ENCODE measurements at regions not wholly inside any gene's neighbourhood (a gene's known extent, or its start where the extent isn't known, plus 50 kb on each side); places are given as distances from the start of the nearest gene placed in this dataset.
A peak's percentile ranks its signal among the peaks of the same experiment; 100 is the strongest.

DNA sequence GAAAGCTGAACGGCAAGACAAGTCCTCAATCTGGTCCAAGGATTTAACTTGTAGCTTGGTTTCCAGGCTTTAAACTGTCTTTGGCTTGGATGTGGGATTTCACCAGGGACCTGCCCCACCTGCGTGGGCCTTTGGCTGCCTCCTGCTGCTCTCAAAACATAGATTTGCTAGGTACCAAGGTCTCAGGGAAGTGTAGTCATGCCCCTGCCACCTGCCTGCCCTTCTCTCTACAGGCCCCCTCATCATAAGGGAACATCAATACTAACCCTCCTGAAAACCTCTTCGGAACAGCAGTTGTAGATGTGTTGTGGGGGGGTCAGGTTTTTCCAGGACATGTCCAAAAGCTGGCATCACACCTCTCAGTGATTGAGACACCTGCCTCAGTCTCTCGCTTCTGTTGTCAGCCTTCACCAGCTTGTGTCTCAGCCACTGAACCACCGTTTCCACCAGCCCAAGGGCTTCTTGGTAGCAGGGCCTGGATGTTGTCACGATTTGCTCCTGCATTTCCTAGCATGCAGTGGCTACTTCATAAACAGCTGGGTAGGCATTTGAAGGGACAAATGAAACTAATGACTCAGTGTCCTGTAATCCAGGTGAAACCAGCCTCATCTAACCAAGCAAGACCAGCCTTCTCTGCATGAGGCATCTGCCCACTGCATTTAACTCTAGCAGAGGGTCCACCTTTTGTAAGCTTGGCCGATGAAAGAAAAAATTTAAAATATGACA, 141.6 kb upstream of the THBS2 start:
- DNase-seq (peak in 2 of 5 donors; percentile 3 to 7), FAIRE-seq (no peak)
- no peaks in the 10 kb centered on the region for H3K27me3 ChIP-seq (ENCODE audit: control insufficient read depth, insufficient read depth, low read length)
- no peak for TF ChIP-seq CTCF (IDR thresholded peaks at IDR 0.05; ENCODE audit: borderline replicate concordance, extremely low read depth, insufficient read depth)
- no peak overlapping the region for H3K4me3 ChIP-seq (ENCODE audit: low read length in 3 of 3)
- H3K9me3 ChIP-seq (ENCODE audit: control insufficient read depth in 2 of 3, insufficient read depth in 1 of 3, low read length in 3 of 3), result peaks cover 0 to 7% (median 6%) of the 10 kb centered on the region in 3 donors
- H3K27ac ChIP-seq (ENCODE audit: low read depth in 2 of 2, low read length in 2 of 2), result no peak overlapping the region
- no peaks in the 10 kb centered on the region for H3K36me3 ChIP-seq (ENCODE audit: control insufficient read depth in 2 of 3, insufficient read depth in 3 of 3, low read length in 3 of 3)
- no peaks in the 10 kb centered on the region for H3K4me1 ChIP-seq (ENCODE audit: control insufficient read depth in 2 of 3, insufficient read depth in 2 of 3, low read depth in 1 of 3, low read length in 3 of 3)
- H3K9ac ChIP-seq (ENCODE audit: low read length in 3 of 3), result no peak overlapping the region
- intact Hi-C loops (cut with DNase I), result no loop called here

DNA sequence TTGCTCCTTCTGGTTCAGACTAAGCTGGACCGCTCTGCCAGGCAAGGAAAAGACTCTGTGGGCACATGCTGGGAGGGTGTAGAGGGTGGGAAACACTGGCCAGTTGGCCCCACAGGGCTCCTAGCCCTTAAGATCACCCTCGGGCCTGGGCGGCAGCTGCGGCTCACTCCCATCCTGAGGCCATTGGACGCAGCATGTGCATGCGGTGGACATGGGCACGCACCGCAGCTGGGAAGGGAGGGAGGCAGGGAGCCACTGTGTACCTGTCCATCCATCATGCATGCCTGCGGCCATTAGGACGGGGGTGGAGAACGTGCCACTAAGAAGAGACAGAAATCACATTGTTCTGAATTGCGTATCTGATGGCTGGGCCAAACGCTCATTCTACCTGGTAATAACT, 140.1 kb upstream of the THBS2 start:
- TF ChIP-seq CTCF (IDR thresholded peaks at IDR 0.05; ENCODE audit: borderline replicate concordance, extremely low read depth, insufficient read depth), result no peak
- DNase-seq, result peak in 1 of 5 donors; percentile 20
- peaks cover 0 to 16% (median 8%) of the 10 kb centered on the region in 3 donors for H3K9me3 ChIP-seq (ENCODE audit: control insufficient read depth in 2 of 3, insufficient read depth in 1 of 3, low read length in 3 of 3)
- intact Hi-C loops (cut with DNase I), result no loop called here
- H3K4me3 ChIP-seq (ENCODE audit: low read length in 3 of 3), result no peak overlapping the region
- H3K4me1 ChIP-seq (ENCODE audit: control insufficient read depth in 2 of 3, insufficient read depth in 2 of 3, low read depth in 1 of 3, low read length in 3 of 3), result no peaks in the 10 kb centered on the region
- FAIRE-seq, result no peak
- no peak overlapping the region for H3K9ac ChIP-seq (ENCODE audit: low read length in 3 of 3)
- no peaks in the 10 kb centered on the region for H3K27me3 ChIP-seq (ENCODE audit: control insufficient read depth, insufficient read depth, low read length)
- H3K27ac ChIP-seq (ENCODE audit: low read depth in 2 of 2, low read length in 2 of 2), result no peak overlapping the region
- H3K36me3 ChIP-seq (ENCODE audit: control insufficient read depth in 2 of 3, insufficient read depth in 3 of 3, low read length in 3 of 3), result no peaks in the 10 kb centered on the region

DNA sequence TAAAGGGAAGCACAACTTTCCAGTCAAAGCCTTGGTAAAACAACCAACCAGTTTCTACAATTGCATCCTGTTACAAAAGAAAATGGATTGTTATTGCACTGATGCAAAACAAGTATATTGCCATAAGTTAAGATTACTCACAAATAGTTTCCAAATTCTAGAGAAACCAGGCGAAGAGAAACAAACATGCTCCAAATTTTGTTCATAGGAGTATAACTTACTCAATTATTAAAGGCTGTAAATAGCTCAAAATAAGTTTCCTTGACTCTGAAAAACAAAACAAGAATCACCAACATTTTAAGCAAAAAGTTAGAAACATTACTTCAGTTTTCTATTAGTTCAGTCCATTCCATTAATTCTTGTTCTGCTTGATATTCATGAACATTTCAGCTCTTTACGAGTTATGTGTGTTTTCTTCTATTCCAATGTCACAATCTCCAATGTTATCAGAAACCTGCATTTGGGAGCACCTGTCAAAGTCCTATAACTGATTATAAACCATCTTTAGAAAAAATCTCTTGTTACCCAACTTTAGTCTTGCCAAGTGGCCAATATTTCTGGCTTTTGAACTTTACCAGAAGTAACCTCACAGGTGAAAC, 137.9 kb upstream of the THBS2 start:
- Histone ChIP-seq H3K9me3 (ENCODE audit: control insufficient read depth in 2 of 3, insufficient read depth in 1 of 3, low read length in 3 of 3) (peaks cover 0 to 19% (median 8%) of the 10 kb centered on the region in 3 donors), H3K27ac (ENCODE audit: low read depth in 2 of 2, low read length in 2 of 2) (no peak overlapping the region), H3K36me3 (ENCODE audit: control insufficient read depth in 2 of 3, insufficient read depth in 3 of 3, low read length in 3 of 3) (no peaks in the 10 kb centered on the region), H3K4me1 (ENCODE audit: control insufficient read depth in 2 of 3, insufficient read depth in 2 of 3, low read depth in 1 of 3, low read length in 3 of 3) (no peaks in the 10 kb centered on the region), H3K27me3 (ENCODE audit: control insufficient read depth, insufficient read depth, low read length) (no peaks in the 10 kb centered on the region), H3K9ac (ENCODE audit: low read length in 3 of 3) (no peak overlapping the region), H3K4me3 (ENCODE audit: low read length in 3 of 3) (no peak overlapping the region)
- no peak for FAIRE-seq
- intact Hi-C loops (cut with DNase I), result no loop called here
- peak in 1 of 5 donors; percentile 5 for DNase-seq
- TF ChIP-seq CTCF (IDR thresholded peaks at IDR 0.05; ENCODE audit: borderline replicate concordance, extremely low read depth, insufficient read depth), result no peak

Data from kidney (tissue), 13 donors.